ENCODE measurements at regions not wholly inside any gene's neighbourhood (a gene's known extent, or its start where the extent isn't known, plus 50 kb on each side); places are given as distances from the start of the nearest gene placed in this dataset.

- in situ Hi-C loops (cut with MboI; ENCODE audit: low pct_unique_long_range_greater_than_20kb, low sequenced_read_pairs, unreplicated experiment), result no loop called here
- TF ChIP-seq CTCF (IDR thresholded peaks at IDR 0.05; ENCODE audit: extremely low read depth, insufficient read depth, missing control alignments), result no peak
- DNase-seq (ENCODE audit: low spot score), result no peak
Observed at GRCh38 chr11:4197112-4197511, 102.5 kb downstream of the RRM1 start.

DNA sequence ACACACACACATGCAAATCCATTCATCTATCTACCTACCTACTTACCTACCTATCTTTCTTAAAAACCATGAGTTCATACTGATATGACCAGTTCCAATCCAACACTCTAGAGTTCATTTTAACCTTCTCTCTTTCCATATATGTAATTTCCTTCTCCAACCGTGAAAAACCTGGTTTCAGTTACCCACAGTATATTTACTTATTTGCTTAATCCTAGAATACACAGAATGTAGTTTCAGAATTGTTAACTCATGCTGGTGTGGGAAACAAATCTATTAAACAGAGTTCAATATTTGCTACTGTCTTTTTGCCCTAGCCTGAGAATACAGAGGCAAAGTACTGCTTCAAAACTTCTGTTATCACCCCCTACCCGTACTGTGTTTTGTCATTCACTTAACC is 101.3 kb downstream of the RRM1 start:
- no peak for DNase-seq (ENCODE audit: low spot score)
- no peak for TF ChIP-seq CTCF (IDR thresholded peaks at IDR 0.05; ENCODE audit: extremely low read depth, insufficient read depth, missing control alignments)
- in situ Hi-C loops (cut with MboI; ENCODE audit: low pct_unique_long_range_greater_than_20kb, low sequenced_read_pairs, unreplicated experiment), result no loop called here

- DNase-seq (ENCODE audit: low spot score), result no peak
- no peak for TF ChIP-seq CTCF (IDR thresholded peaks at IDR 0.05; ENCODE audit: extremely low read depth, insufficient read depth, missing control alignments)
- in situ Hi-C loops (cut with MboI; ENCODE audit: low pct_unique_long_range_greater_than_20kb, low sequenced_read_pairs, unreplicated experiment), result loop anchor here (5.0 kb wide), 1 partner anchor 347 kb away; no protein-coding TSS in a partner anchor
Observed at GRCh38 chr11:4194889-4195288, 100.3 kb downstream of the RRM1 start.

DNA sequence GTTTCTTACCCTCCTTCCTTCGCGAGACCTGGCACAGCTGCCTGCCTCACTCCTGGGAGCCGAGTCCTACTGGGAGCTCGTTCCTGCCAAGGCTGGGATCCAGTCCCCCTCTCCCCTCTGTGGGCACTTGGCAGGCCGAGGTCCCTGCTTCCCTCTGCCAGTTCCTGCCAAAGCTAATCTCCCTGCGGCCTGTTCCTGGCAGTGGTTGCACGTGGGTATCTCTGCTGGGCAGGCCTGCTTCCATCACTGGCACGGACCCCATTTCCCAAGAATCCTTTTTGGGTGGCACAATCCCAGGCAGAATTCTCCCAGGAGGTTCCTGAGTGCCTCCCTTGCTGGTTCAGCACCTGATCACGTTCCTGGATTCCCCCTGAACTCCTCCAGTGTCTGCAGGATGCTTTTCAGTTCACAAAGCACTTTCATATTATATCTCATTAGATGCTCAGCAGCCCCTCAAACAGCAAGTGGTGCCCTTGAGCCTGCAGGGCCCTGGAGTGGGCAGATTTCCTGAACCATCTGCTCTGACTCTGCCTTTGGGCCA is 96.5 kb downstream of the RRM1 start:
- DNase-seq (ENCODE audit: low spot score), result no peak
- no peak for TF ChIP-seq CTCF (IDR thresholded peaks at IDR 0.05; ENCODE audit: extremely low read depth, insufficient read depth, missing control alignments)
- in situ Hi-C loops (cut with MboI; ENCODE audit: low pct_unique_long_range_greater_than_20kb, low sequenced_read_pairs, unreplicated experiment), result loop anchor here (5.0 kb wide), 1 partner anchor 351 kb away; no protein-coding TSS in a partner anchor

DNA sequence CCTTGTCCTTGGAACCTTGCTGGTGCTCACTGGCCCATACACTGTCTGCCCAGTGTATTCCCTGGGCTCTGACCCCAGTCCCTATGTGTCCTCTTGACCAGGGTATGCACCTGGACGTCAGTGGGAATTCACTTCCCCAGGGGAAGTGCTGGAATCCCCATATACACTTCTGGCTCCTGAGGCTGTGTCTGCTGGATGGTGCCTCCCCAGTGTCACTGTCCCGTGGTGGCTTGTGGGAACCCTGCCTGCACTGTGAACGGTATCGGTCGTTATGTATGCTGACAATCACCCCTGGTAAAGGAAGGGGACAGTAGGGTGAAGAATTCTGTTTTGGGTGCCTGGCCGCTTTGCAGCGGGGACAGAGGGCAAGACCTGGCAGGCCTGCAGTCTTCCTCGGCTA is 95.9 kb downstream of the RRM1 start:
- DNase-seq (ENCODE audit: low spot score), result no peak
- TF ChIP-seq CTCF (IDR thresholded peaks at IDR 0.05; ENCODE audit: extremely low read depth, insufficient read depth, missing control alignments), result no peak
- in situ Hi-C loops (cut with MboI; ENCODE audit: low pct_unique_long_range_greater_than_20kb, low sequenced_read_pairs, unreplicated experiment), result loop anchor here (5.0 kb wide), 1 partner anchor 352 kb away; no protein-coding TSS in a partner anchor

- TF ChIP-seq CTCF (IDR thresholded peaks at IDR 0.05; ENCODE audit: extremely low read depth, insufficient read depth, missing control alignments), result no peak
- in situ Hi-C loops (cut with MboI; ENCODE audit: low pct_unique_long_range_greater_than_20kb, low sequenced_read_pairs, unreplicated experiment), result loop anchor here (5.0 kb wide), 1 partner anchor 352 kb away; no protein-coding TSS in a partner anchor
- DNase-seq (ENCODE audit: low spot score), result no peak
Observed at GRCh38 chr11:4190098-4190497, 95.5 kb downstream of the RRM1 start.
